Epithelial cell of proximal tubule (primary cell): ENCODE measurements at regions not wholly inside any gene's neighbourhood (a gene's known extent, or its start where the extent isn't known, plus 50 kb on each side); places are given as distances from the start of the nearest gene placed in this dataset.

Experiments
- DNase-seq: peaks from one replicate; pipeline ENCODE4 v3.0.0-alpha.2; 2011; ENCODE audit warnings: low read depth
- H3K4me3 ChIP-seq: 2 replicates; pipeline ENCODE4 v1.5.1; 2011; ENCODE audit warnings: low read depth, mild to moderate bottlenecking, low read length
- CTCF ChIP-seq: conservative IDR thresholded peaks from 2 replicates; pipeline ENCODE4 v1.5.1; 2012; ENCODE audit warnings: low read depth, mild to moderate bottlenecking, low read length

- no peak overlapping the region for H3K4me3 ChIP-seq
- DNase-seq, result no peak
- TF ChIP-seq CTCF, result no peak
These were observed 249.2 kb upstream of the GCFC2 start for GRCh38 chr2:75959724-75960471.

- no peak for TF ChIP-seq CTCF
- H3K4me3 ChIP-seq, result no peak overlapping the region
- no peak for DNase-seq
These were observed 244.0 kb upstream of the GCFC2 start for GRCh38 chr2:75954761-75955160.

DNA sequence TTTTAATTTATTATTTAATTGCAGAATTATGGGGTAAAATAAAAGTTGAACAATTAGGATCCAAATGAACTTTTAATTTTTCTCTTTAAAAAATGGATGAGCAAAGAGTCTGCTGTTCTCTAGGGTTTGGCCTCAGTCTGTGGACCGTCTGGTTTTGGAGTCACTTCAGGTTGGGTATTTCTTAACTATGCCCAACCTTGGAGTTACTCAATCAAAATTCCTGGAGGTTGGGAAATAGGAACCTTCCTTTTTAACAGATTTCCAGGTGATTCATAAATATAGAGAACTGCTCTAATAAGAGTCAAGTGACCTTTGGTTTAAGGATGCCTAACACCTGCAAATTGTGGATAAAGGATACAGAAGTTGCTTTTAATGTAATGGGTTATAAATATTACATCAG lies 241.5 kb upstream of the GCFC2 start:
- no peak overlapping the region for H3K4me3 ChIP-seq
- no peak for DNase-seq
- no peak for TF ChIP-seq CTCF

- no peak for TF ChIP-seq CTCF
- no peak for DNase-seq
- H3K4me3 ChIP-seq, result no peak overlapping the region
These were observed 238.8 kb upstream of the GCFC2 start for GRCh38 chr2:75949385-75950030.

- DNase-seq, result no peak
- no peak overlapping the region for H3K4me3 ChIP-seq
- no peak for TF ChIP-seq CTCF
These were observed 225.6 kb upstream of the GCFC2 start for GRCh38 chr2:75936311-75936710.

- no peak for DNase-seq
- no peak for TF ChIP-seq CTCF
- no peak overlapping the region for H3K4me3 ChIP-seq
These were observed 222.3 kb upstream of the GCFC2 start for GRCh38 chr2:75932996-75933395.

DNA sequence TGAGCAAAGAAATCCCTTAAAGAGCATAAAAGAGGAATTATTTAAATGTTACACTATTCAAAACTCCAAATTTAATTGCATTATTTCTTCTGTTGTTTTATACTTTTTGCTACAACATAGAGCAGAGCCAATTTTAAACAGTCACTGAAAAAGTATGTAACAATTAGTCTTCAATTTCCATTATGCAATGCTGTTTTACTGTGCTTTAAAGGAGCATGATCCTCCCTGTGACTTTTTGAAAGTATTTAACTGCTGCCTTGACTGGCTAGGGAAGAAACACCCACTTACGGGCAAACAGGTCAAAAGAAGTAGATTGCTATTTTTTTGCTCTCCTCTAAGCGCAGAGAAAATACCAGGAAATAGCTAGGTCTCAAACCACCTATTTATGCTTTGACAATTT lies 217.4 kb upstream of the GCFC2 start:
- no peak for DNase-seq
- TF ChIP-seq CTCF, result no peak
- H3K4me3 ChIP-seq, result no peak overlapping the region
